ENCODE measurements at regions not wholly inside any gene's neighbourhood (a gene's known extent, or its start where the extent isn't known, plus 50 kb on each side); places are given as distances from the start of the nearest gene placed in this dataset.

- TF ChIP-seq CTCF (IDR thresholded peaks at IDR 0.05) (no peak), POLR2A (IDR thresholded peaks at IDR 0.05) (no peak)
These were observed 350.5 kb downstream of the ZNF608 start for GRCh38 chr5:124395926-124396325.
